B cell (primary cell): ENCODE measurements at regions not wholly inside any gene's neighbourhood (a gene's known extent, or its start where the extent isn't known, plus 50 kb on each side); places are given as distances from the start of the nearest gene placed in this dataset.

Experiments used
- EZH2 ChIP-seq: IDR thresholded peaks from 2 replicates; pipeline ENCODE4 v1.6.1; 2012; ENCODE audit warnings: borderline replicate concordance, low read depth, mild to moderate bottlenecking, moderate library complexity, low read length; ENCODE audit not compliant: insufficient read depth, poor library complexity, severe bottlenecking
- TF ChIP-seq, protein P1 (sequence below): fragments of 200-600 bp; IDR thresholded peaks from one replicate; pipeline ENCODE4 v1.8.0; 2022; ENCODE audit warnings: antibody characterized with exemption, mild to moderate bottlenecking

DNA sequence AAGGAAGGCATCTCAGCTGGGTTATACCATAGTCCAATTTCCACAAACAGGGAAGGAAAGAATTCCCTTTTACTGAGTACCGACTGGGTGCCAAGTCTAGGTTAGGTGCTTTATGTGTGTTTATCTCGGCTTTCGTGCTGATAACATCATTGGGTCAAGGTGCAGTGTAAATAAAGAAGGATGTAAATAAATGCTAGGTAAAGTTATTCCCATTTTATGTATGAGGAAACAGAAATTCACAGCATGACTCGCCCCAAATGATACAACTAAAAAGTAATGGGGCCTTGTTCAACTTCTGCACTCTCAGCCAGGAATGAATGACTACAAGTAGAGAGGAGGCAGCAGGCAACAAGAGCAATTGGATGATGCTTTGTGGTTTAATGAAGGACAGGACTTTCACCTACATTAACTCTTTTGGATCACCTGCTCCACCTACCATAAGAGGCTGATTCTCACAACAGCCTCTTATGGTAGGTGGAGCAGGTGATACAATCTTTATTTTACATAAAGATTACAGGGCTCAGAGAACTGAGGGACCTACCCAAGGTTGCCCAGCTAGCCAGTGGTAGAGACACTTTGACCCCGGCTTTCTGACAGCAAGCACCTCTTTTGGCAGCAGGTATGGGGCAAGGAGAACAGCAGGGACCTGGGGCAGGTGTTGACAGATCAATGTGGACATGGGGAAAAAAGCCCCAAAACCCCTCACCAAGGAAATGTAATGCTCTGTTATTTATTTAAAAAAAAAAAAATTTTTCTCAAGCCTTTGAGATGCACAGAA lies 213.4 kb upstream of the NUDT4 start:
- TF ChIP-seq, protein P1, sequence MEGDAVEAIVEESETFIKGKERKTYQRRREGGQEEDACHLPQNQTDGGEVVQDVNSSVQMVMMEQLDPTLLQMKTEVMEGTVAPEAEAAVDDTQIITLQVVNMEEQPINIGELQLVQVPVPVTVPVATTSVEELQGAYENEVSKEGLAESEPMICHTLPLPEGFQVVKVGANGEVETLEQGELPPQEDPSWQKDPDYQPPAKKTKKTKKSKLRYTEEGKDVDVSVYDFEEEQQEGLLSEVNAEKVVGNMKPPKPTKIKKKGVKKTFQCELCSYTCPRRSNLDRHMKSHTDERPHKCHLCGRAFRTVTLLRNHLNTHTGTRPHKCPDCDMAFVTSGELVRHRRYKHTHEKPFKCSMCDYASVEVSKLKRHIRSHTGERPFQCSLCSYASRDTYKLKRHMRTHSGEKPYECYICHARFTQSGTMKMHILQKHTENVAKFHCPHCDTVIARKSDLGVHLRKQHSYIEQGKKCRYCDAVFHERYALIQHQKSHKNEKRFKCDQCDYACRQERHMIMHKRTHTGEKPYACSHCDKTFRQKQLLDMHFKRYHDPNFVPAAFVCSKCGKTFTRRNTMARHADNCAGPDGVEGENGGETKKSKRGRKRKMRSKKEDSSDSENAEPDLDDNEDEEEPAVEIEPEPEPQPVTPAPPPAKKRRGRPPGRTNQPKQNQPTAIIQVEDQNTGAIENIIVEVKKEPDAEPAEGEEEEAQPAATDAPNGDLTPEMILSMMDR, result no peak
- TF ChIP-seq EZH2, result no peak
